Neural progenitor cell (in vitro differentiated cells): ENCODE measurements at regions not wholly inside any gene's neighbourhood (a gene's known extent, or its start where the extent isn't known, plus 50 kb on each side); places are given as distances from the start of the nearest gene placed in this dataset.

ENCODE experiments used
- EZH2 ChIP-seq: fragments of 200-600 bp; sonication (generic); IDR thresholded peaks from 2 replicates; pipeline ENCODE4 v1.6.1; 2017; ENCODE audit warnings: antibody characterized with exemption, mild to moderate bottlenecking, moderate library complexity
- EZH2phosphoT487 ChIP-seq: fragments of 200-600 bp; sonication (generic); IDR thresholded peaks from 2 replicates; pipeline ENCODE4 v1.6.1; 2017; ENCODE audit warnings: antibody characterized with exemption
- TF ChIP-seq, protein P1 (sequence below): fragments of 200-600 bp; sonication (generic); IDR thresholded peaks from 2 replicates; pipeline ENCODE4 v1.5.1; 2017; ENCODE audit warnings: antibody characterized with exemption, mild to moderate bottlenecking

DNA sequence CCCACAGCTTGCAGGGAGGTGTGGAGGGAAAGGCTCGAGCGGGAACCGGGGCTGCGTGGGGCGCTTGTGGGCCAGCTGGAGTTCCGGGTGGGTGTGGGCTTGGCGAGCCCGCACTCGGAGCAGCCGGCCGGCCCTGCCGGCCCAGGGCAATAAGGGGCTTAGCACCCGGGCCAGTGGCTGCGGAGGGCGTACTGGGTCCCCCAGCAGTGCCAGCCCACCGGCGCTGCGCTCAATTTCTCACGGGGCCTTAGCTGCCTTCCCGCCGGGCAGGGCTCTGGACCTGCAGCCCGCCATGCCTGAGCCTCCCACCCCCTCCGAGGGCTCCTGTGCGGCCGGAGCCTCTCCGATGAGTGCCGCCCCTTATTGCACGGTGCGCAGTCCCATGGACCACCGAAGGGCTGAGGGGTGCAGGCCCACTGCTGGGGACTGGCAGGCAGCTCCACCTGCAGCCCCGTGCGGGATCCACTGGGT is 1242.2 kb upstream of the EYS start:
- TF ChIP-seq EZH2, result no peak
- TF ChIP-seq, protein P1, sequence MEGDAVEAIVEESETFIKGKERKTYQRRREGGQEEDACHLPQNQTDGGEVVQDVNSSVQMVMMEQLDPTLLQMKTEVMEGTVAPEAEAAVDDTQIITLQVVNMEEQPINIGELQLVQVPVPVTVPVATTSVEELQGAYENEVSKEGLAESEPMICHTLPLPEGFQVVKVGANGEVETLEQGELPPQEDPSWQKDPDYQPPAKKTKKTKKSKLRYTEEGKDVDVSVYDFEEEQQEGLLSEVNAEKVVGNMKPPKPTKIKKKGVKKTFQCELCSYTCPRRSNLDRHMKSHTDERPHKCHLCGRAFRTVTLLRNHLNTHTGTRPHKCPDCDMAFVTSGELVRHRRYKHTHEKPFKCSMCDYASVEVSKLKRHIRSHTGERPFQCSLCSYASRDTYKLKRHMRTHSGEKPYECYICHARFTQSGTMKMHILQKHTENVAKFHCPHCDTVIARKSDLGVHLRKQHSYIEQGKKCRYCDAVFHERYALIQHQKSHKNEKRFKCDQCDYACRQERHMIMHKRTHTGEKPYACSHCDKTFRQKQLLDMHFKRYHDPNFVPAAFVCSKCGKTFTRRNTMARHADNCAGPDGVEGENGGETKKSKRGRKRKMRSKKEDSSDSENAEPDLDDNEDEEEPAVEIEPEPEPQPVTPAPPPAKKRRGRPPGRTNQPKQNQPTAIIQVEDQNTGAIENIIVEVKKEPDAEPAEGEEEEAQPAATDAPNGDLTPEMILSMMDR, result no peak
- TF ChIP-seq EZH2phosphoT487, result no peak
